GM11168 (cell line): ENCODE measurements at regions not wholly inside any gene's neighbourhood (a gene's known extent, or its start where the extent isn't known, plus 50 kb on each side); places are given as distances from the start of the nearest gene placed in this dataset.
"Not testable (repeated sequence)": the region's sequence is repeated elsewhere in the genome, so short reads cannot be mapped to it uniquely, and the experiment has no call there.

Experiments
- in situ Hi-C: fragments of 300-500 bp; cut with MboI; formaldehyde crosslinking; loops from one replicate; pipeline ENCODE4 v1.12.0; 2022; ENCODE audit warnings: low sequenced_read_pairs; ENCODE audit not compliant: unreplicated experiment

DNA sequence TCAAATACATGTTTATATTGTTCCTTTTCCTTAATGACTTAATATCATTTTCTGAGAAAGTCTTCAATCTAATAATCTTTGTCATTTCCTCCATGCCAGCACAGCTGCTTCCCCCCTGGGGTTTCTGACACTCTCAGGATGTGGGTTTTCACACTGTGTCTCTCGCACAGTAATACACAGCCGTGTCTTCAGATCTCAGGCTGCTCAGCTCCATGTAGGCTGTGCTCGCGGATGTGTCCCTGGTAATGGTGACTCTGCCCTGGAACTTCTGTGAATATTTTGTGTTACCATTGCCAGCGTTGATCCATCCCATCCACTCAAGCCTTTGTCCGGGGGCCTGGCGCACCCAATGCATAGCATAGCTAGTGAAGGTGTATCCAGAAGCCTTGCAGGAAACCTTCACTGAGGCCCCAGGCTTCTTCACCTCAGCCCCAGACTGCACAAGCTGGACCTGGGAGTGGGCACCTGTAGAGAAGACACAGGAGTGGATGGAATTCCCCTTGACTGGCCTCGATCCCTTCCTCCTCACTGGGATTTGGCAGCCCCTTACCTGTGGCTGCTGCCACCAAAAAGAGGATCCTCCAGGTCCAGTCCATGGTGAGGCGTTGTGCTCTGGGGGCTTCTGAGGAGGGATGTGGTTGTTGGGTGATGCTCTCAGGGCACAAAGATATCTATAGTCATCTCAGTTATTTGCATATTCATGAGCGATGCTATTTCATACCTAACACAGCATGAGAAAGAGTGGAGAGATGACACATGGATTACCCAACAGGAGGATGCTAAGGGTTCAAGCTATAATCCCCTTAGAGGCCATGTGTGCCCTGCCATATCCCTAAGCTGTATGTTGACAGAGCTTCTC is 478.8 kb downstream of the TMEM121 start:
- in situ Hi-C loops: loop anchor here (10.0 kb wide), 1 partner anchor 330 kb away; no protein-coding TSS in a partner anchor

DNA sequence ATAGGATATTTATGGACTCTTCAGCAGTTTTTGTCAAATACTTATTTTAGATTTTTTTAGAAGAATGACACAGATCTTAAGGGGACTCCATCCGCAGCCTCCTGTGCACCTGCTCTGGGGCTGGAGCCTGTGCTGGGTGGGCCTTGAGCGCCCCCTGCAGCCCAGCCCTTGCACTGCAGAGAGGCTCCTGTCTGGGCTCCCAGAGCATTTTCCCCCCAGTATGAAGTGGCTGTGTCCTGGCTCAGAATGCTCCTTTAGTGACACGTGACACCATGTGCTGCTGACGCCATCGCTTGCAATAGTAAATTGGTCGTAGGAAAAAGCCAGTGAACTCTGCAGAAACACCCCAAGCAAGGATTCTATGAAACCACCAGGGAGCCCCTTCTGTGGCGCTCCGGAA is 479.7 kb downstream of the TMEM121 start:
- in situ Hi-C loops: loop anchor here (10.0 kb wide), 1 partner anchor 331 kb away; no protein-coding TSS in a partner anchor

DNA sequence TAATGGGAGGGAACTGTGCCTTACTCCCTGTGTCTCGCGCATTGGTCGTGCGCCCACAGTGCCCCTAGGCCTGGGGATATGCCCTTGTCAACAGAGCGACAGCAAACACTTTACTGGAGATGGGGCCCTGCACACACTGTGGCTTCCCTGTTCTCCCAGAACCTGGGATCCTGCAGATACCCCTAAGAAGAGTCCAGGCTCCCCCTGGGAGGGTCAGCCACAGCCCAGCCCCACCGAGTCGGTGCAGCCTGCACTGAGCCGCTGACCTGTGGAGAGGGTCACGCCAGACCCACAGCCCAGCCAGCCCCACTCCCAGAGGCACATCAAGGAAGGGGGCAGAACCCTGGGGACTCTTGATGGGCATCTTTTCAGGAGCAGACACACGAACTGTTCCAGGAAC is 480.3 kb downstream of the TMEM121 start:
- in situ Hi-C loops: loop anchor here (10.0 kb wide), 1 partner anchor 332 kb away; no protein-coding TSS in a partner anchor

DNA sequence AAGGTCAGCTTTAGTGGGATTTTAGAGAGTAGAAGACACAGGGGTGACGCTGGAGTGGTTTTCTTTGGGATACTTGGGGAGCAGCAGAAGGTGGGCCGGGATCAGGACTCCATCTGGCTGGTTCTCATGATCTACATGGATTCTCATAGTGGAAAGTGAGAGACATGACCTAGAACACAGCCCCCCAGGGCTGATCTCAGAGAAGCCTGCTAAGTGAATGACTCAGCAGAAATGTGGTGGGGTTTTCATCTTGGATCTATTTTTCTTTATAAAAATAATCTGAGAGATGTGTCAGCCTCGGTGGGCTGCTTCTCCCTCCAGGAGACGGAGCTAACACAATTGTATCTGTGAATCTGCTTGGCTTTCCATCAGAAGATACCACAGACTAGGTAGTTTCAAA is 484.4 kb downstream of the TMEM121 start:
- in situ Hi-C loops: no loop called here

DNA sequence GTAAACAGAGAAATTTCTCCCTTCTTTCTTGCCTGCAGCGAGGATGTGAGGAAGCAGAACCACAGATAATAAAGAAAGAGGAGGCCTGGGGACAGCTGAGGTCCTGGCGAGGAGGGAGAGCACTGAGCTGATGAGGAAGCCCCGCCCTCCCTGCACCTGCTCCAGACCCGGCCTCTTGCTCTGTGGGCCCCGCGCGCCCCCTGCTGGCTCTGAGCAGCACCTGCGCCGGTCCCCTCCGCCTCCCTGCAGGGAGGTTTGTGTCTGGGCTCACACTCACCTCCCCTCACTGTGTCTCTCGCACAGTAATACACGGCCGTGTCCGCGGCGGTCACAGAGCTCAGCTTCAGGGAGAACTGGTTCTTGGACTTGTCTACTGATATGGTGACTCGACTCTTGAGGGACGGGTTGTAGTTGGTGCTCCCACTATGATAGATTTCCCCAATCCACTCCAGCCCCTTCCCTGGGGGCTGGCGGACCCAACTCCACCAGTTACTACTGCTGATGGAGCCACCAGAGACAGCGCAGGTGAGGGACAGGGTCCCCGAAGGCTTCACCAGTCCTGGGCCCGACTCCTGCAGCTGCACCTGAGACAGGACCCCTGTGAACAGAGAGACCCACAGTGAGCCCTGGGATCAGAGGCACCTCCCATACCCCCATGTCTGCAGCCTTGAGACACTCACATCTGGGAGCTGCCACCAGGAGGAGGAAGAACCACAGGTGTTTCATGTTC is 485.4 kb downstream of the TMEM121 start:
- in situ Hi-C loops: not testable (repeated sequence)

DNA sequence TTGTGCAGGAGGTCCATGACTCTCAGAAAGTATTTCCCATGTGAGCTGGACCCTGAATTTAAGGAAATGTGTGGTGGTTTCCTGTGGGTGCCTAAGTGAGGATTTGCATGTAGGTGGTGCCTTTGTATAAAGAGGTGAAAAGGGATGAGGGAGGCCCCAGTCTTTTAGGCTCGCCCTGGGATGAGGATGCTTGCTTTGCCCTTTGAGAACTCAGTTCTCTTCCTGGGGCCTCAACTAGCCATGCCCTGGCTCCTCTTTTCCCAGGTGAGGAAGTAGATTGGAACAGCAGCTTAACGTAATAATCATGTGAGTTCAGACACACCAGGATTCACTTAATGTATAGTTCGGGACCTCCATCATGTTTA is 486.0 kb downstream of the TMEM121 start:
- in situ Hi-C loops: not testable (repeated sequence)

DNA sequence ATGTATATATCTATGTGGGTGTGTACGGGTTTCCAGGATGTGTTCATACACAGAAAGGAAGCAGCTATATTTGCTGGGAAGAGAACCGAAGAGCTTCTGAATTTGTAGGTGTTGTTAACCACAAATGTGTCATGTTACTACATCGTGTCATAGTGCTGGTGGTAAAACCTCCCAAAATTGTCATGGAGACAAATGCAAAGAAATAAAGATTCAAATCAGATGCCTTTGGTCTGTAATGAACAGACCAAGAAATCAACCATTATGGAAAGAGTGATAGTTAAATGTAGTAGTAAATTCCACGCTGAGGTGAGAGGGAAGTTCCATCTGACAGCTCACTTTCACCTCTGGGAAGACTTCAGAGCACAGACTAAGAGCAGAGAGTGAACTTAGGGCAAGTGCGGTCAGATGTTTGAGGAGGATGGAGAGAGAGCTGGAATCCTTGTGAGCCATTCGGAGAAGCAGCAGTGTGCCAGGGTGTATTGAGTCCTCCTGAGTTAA is 487.5 kb downstream of the TMEM121 start:
- in situ Hi-C loops: no loop called here

DNA sequence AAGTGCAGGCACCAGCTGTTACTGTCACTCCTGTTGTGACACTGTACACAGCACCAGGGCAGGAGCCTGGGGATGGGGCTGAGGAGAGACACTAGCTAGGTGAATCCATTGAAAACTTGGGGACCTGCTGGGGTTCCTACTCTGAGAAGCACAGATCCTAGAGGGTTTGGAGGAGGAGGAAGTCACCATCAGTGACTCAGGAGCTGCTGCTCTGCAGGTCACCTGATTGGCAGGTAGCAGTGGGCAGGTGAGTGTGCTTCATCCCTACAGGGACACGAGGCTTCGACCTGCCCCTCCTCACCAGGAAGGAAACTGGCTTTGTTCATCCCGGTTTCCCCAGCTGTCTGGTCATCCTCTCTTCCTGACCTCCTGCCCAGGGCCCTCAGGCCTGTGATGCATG is 491.6 kb downstream of the TMEM121 start:
- in situ Hi-C loops: not testable (repeated sequence)

DNA sequence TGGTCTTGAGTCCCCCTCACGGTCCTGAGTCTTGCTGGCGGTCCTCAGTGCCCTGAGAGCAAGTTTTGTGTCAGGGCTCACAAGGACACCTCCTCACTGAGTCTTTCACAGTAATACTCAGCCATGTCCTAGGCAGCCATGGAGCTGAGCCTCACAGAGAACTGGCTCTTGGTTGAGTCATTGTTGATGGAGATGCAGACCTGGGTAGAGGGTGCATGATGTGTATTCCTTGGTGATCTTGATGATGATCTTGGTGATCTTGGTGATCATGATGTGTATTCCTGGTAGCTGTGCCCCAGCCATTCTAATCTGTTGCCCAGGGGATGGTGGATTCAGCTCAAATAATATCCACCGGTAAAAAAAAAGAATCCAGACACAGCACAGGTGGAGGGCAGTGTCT is 495.4 kb downstream of the TMEM121 start:
- in situ Hi-C loops: no loop called here

DNA sequence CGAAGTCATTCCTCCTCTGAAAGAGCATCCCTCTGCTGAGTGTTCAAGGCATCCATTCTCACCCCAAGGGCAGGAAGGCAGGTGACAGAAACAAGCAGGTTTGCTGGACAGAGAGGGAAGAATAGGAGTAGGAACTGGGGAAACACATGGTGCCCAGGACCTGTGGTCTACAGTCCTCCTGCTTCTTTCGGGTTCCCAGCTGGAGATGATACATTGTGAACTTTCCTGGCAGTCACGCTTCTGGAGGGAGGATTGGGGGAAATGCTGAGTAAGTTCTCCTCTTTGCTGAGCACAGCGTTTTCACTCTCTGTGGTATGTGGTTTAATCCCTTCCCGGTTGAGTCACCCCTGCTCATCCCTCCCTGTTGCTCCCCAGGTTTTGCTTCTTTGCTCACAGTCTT is 496.3 kb downstream of the TMEM121 start:
- in situ Hi-C loops: not testable (repeated sequence)

DNA sequence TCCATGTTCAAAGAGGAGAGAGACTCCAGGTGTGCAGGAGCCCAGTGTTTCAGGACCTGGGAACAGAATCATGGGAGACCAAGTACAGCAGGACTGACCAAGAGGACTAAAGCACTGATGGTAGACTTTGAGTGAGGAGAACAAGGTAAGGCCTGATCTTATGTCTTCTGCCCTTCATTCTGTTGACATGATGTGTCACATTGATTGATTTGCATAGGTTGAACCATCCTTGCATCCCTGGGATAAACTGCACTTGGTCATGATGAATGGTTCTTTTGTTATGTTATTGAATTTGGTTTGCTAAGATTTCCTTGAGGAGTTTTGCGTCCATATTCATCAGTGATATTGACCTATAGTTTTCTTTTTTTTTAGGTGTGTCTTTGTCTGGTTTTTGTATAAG is 497.0 kb downstream of the TMEM121 start:
- in situ Hi-C loops: no loop called here

DNA sequence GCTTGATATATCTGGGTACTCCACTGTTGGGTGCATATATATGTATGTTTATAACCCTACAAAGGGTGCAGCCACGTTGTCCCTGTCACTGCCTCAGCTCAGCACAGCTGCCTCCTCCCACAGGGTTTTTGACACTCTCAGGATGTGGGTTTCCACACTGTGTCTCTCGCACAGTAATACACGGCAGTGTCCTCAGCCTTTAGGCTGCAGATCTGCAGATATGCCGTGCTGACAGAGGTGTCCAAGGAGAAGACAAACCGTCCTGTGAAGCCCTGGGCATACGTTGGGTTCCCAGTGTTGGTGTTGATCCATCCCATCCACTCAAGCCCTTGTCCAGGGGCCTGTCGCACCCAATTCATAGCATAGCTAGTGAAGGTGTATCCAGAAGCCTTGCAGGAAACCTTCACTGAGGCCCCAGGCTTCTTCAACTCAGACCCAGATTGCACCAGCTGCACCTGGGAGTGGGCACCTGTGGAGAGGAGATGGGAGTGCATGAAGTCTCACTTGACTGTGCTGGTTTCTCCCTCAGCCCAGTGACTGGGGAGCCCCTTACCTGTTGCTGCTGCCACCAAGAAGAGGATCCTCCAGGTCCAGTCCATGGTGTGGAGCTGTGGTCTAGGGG is 498.7 kb downstream of the TMEM121 start:
- in situ Hi-C loops: no loop called here

DNA sequence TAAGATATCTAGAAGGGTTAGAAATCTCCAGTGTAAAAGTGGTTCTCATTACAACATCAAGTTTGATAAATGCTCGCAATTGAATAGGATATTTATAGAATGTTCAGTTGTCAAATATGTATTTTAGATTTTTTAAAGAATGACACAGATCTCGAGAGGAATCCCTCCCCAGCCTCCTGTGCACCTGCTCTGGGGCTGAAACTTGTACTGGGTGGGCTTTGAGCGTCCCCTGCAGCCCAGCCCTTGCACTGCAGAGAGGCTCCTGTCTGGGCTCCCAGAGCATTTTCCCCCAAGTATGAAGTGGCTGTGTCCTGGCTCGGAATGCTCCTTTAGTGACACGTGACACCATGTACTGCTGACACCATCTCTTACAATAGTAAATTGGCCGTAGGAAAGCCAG is 499.6 kb downstream of the TMEM121 start:
- in situ Hi-C loops: no loop called here

DNA sequence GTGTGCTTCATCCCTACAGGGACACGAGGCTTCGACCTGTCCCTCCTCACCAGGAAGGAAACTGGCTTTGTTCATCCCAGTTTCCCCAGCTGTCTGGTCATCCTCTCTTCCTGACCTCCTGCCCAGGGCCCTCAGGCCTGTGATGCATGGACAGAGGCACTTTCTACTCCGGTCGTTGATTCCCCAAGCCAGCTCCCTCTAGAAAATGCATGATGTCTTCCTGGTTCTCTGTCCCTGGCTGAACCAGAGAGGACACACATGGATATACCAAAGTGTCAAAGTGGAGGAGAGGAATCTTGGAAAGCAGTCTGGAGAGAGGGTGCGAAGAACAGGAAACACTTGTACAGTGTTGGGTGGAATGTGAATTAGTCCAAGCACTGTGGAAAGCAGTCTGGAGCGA is 501.4 kb downstream of the TMEM121 start:
- in situ Hi-C loops: not testable (repeated sequence)

DNA sequence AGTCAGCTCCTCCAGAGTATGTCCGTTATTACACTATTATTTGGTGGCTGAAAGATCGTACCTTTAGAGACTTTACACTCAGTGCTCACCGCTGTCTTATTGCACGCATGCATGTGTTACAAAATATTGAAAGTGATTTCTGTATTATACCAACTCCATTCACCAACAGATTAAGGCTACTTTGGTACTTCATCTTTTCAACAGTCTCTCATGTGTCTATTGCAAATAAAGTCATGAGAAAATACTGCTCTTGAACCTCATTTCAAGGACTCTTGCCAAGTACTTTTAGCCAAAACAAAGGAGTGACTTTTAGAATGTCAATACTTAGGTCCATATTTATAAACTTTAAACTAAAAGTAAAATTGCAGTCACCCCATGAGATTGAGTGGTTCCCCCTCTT is 503.6 kb downstream of the TMEM121 start:
- in situ Hi-C loops: no loop called here

DNA sequence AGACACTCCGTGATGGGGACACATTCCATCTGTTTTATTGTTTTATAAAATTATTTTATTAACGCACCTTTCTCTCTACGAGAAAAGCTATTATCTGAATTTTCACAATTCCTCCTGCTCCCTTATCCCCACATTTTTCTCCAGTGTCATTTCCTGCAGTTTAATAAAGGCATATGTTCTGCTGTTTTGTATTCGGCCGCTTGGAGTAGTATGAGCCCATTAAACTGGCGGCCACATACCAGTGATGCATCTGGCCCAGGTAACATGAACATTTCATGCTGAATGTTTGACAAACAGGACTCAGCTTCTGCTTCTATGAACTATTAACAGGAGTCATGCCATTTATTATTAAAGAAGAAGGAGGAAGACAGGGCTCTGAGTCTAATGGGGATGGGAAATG is 511.0 kb downstream of the TMEM121 start:
- in situ Hi-C loops: no loop called here

DNA sequence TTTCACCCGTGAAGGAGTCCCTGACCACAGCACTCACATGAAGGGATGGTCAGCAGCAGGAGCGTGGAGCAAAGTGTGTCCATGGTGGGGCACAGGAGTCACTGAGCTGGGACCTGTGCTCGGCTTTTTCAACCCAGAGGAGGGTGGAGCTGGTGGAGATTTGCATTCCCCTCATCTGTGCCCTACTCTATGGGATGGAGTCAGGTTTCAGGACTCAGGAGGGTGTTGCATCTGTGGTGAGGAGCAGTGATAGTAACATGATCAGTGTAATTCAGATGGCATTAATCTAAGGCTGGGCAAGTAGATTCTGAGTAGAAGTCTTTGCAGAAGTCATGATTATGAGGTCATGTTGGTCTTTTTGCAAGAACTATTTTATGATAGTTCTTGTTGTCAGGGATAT is 511.9 kb downstream of the TMEM121 start:
- in situ Hi-C loops: no loop called here

DNA sequence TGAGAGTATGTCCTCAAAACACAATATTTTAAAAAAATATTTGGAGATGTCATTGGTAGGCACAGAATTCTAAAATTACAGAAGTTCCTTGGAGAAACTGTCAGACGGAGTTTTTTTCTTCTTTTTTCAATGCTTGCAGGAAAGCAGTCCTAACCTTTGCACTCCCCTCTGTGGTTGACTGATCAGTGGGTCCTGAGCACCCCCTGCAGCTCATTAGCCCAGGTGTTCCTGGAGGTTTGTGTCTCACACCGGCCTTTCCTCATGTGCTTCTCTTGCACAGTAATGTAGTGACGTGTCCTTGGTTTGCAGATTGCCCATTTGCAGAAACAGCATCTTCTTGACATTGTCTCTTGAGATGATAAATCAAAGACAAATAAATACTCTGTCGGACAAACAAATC is 513.0 kb downstream of the TMEM121 start:
- in situ Hi-C loops: no loop called here

DNA sequence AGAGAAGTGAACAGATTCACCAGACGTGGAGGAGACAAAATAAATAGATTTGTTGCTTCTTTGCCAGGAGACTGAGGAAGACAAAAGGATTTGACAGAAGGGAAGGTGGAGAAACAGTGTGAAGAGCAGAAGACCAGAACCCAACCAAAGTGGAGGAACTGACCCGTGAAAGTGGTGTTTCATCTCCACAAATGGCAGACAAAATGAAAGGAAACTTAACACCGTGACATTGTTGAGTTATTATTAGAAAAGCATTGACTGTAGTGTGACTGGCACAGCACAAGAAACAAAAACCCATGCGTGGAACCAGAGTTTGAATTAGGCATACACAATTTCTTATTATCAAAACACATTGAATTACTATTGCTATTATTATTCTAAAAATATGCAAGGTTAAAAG is 518.1 kb downstream of the TMEM121 start:
- in situ Hi-C loops: no loop called here

DNA sequence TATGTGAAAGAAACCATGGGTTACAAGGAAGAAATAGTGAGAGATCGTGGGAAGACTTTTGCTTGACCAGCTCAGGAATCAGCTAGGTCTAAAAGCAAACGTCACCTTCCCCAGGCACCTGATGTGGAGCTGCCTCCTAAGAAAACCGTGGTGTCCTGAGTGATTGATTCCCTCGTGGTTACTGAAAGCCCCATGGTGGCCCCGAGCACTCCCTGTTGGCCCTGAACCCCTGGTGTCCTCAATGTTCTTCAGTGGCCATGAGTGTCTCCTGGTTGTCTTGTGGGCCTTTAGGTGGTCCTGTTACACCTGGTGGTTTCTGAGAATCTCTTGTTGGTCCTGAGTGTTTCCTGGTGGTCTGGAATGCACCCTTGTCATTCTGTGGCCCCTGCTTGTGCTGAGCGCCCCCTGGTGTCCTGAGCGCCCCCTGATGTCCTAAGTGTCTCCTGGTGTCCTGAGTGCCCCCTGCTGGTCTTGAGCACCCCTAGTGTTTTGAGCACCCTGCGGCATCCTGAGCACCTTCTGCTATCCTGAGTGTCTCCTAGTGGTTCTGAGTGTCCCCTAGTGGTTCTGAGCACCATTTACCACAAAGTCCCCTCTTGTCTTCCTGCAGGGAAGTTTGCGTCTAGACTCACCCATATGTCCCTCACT is 518.7 kb downstream of the TMEM121 start:
- in situ Hi-C loops: no loop called here
